OCI-LY3 (cell line): ENCODE measurements at regions not wholly inside any gene's neighbourhood (a gene's known extent, or its start where the extent isn't known, plus 50 kb on each side); places are given as distances from the start of the nearest gene placed in this dataset.

Experiments
- H2AFZ ChIP-seq: fragments of 200-600, 300-600 bp; shearing (Covaris generic); 2 replicates; pipeline ENCODE4 v1.6.0; 2014; ENCODE audit warnings: antibody characterized with exemption, low read depth, low read length
- H3K27ac ChIP-seq: fragments of 200-600, 300-600 bp; sonication (generic); 2 replicates; pipeline ENCODE4 v1.5.1; 2014; ENCODE audit warnings: mild to moderate bottlenecking, low read length, moderate library complexity, mixed read lengths
- H3K27me3 ChIP-seq: fragments of 200-600, 300-600 bp; sonication (generic); 2 replicates; pipeline ENCODE4 v1.6.1; 2014; ENCODE audit warnings: low read depth, low read length, mixed read lengths
- H3K36me3 ChIP-seq: fragments of 200-600, 300-600 bp; sonication (generic); replicated peaks from 2 replicates; pipeline ENCODE3; 2014; ENCODE audit warnings: low read depth, low read length, mixed read lengths
- H3K4me1 ChIP-seq: fragments of 300-600, 200-600 bp; sonication (generic); 2 replicates; pipeline ENCODE4 v1.6.1; 2014; ENCODE audit warnings: low read length, mixed read lengths
- H3K4me2 ChIP-seq: fragments of 200-600, 300-600 bp; sonication (generic); 2 replicates; pipeline ENCODE4 v1.6.1; 2014; ENCODE audit warnings: low read length, mixed read lengths
- H3K4me3 ChIP-seq: fragments of 300-600, 200-600 bp; sonication (generic); 2 replicates; pipeline ENCODE4 v1.5.1; 2014; ENCODE audit warnings: antibody characterized with exemption, mild to moderate bottlenecking, low read length, moderate library complexity
- H3K79me2 ChIP-seq: fragments of 300-600, 200-600 bp; shearing (Covaris generic); 2 replicates; pipeline ENCODE4 v1.6.1; 2014; ENCODE audit warnings: mild to moderate bottlenecking, low read length, mixed read lengths
- H3K9ac ChIP-seq: fragments of 300-600, 200-600 bp; shearing (Covaris generic); 2 replicates; pipeline ENCODE4 v1.6.0; 2014; ENCODE audit warnings: mild to moderate bottlenecking, low read length, moderate library complexity
- H3K9me3 ChIP-seq: fragments of 200-600, 300-600 bp; shearing (Covaris generic); 2 replicates; pipeline ENCODE4 v1.6.1; 2014; ENCODE audit warnings: low read length, mixed read lengths; ENCODE audit not compliant: insufficient read depth
- H4K20me1 ChIP-seq: fragments of 200-600, 300-600 bp; sonication (generic); 2 replicates; pipeline ENCODE4 v1.6.1; 2016; ENCODE audit warnings: low read length, mixed read lengths; ENCODE audit not compliant: insufficient read depth
- EZH2phosphoT487 ChIP-seq: fragments of 200-600 bp; shearing (Covaris generic); IDR thresholded peaks from 2 replicates; pipeline ENCODE4 v1.6.1; 2018; ENCODE audit warnings: antibody characterized with exemption, mixed run types, low read depth
- TF ChIP-seq, protein P1 (sequence below): fragments of 200-600, 300-600 bp; sonication (generic); IDR thresholded peaks from 2 replicates; pipeline ENCODE4 v1.5.1; 2014; ENCODE audit warnings: antibody characterized with exemption, low read length, low read depth

DNA sequence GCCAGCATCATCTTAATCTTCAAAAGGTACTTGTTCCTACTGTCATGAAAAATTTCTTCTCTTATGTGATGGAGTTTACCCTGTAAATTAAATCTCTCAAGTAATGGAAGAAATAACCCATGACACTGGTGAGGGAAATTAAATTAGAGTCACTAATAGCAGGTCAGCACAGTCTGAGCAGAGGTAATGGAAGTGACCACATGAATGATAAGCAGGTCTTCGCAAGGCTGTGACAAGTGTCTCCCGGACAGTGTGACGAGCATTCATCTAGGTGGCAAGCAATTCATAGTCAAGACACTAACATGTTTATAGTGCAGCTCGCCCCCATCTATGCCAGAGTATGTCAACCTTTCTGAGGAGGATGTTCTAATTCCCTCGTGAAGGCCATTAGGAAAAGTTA, 249.2 kb downstream of the FRK start:
- Histone ChIP-seq H3K27me3 (no peaks in the 10 kb centered on the region), H3K36me3 (no peaks in the 10 kb centered on the region), H3K4me3 (no peak overlapping the region), H4K20me1 (no peaks in the 10 kb centered on the region), H3K9ac (no peak overlapping the region), H3K79me2 (no peaks in the 10 kb centered on the region), H3K4me2 (no peak overlapping the region), H3K9me3 (no peaks in the 10 kb centered on the region), H3K4me1 (no peaks in the 10 kb centered on the region), H3K27ac (no peak overlapping the region), H2AFZ (no peak overlapping the region)
- no peak for TF ChIP-seq EZH2phosphoT487
- TF ChIP-seq, protein P1, sequence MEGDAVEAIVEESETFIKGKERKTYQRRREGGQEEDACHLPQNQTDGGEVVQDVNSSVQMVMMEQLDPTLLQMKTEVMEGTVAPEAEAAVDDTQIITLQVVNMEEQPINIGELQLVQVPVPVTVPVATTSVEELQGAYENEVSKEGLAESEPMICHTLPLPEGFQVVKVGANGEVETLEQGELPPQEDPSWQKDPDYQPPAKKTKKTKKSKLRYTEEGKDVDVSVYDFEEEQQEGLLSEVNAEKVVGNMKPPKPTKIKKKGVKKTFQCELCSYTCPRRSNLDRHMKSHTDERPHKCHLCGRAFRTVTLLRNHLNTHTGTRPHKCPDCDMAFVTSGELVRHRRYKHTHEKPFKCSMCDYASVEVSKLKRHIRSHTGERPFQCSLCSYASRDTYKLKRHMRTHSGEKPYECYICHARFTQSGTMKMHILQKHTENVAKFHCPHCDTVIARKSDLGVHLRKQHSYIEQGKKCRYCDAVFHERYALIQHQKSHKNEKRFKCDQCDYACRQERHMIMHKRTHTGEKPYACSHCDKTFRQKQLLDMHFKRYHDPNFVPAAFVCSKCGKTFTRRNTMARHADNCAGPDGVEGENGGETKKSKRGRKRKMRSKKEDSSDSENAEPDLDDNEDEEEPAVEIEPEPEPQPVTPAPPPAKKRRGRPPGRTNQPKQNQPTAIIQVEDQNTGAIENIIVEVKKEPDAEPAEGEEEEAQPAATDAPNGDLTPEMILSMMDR, result no peak

DNA sequence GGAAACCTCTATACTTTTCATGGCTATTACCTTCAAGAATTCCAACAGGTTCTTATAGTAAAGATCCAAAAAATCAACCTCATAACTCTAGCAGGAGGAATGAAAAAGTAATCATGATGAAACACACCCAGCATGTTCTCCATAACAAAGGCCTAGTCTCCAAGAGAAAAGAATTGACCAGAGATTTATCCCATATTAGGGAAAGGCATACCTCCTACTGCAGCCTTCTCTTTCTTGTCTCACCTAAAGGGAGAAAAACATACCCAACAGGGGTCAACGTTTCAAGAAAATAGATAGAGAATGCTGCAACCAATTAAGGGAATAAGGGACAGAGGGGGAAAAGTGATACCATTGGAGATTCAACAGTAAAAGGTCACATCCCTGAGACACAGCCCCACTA, 262.5 kb downstream of the FRK start:
- H3K27ac ChIP-seq, result no peak overlapping the region
- H2AFZ ChIP-seq, result no peak overlapping the region
- H3K4me3 ChIP-seq, result no peak overlapping the region
- no peaks in the 10 kb centered on the region for H3K27me3 ChIP-seq
- H3K9me3 ChIP-seq, result no peaks in the 10 kb centered on the region
- no peaks in the 10 kb centered on the region for H3K36me3 ChIP-seq
- no peak for TF ChIP-seq EZH2phosphoT487
- TF ChIP-seq, protein P1, result no peak
- no peaks in the 10 kb centered on the region for H3K4me1 ChIP-seq
- H3K79me2 ChIP-seq, result no peaks in the 10 kb centered on the region
- H4K20me1 ChIP-seq, result no peaks in the 10 kb centered on the region
- H3K4me2 ChIP-seq, result no peak overlapping the region
- H3K9ac ChIP-seq, result no peak overlapping the region

DNA sequence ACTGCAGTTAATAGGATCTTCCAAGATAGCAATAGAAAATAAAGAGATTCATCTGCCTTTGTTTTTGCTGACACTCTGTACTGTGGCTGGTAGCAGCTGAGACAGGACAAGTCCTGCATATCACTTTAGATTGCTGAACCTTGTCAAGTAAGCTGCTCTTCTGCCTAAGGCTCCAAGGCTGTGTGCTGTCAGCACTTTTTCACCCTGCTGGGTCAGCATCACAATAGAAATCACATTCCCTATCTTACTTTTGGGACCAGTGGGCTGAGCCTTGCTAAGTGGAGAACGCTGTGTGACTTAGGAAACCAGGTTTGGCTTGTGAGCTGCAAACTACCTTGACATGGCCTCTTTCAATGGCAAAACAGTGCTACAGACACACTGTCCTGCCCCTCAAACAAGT, 263.9 kb downstream of the FRK start:
- no peaks in the 10 kb centered on the region for H3K36me3 ChIP-seq
- no peak overlapping the region for H2AFZ ChIP-seq
- H3K27ac ChIP-seq, result no peak overlapping the region
- H3K79me2 ChIP-seq, result no peaks in the 10 kb centered on the region
- no peaks in the 10 kb centered on the region for H3K27me3 ChIP-seq
- TF ChIP-seq, protein P1, result no peak
- no peak for TF ChIP-seq EZH2phosphoT487
- H3K9ac ChIP-seq, result no peak overlapping the region
- no peak overlapping the region for H3K4me3 ChIP-seq
- H3K9me3 ChIP-seq, result no peaks in the 10 kb centered on the region
- H3K4me2 ChIP-seq, result no peak overlapping the region
- no peaks in the 10 kb centered on the region for H3K4me1 ChIP-seq
- H4K20me1 ChIP-seq, result no peaks in the 10 kb centered on the region

DNA sequence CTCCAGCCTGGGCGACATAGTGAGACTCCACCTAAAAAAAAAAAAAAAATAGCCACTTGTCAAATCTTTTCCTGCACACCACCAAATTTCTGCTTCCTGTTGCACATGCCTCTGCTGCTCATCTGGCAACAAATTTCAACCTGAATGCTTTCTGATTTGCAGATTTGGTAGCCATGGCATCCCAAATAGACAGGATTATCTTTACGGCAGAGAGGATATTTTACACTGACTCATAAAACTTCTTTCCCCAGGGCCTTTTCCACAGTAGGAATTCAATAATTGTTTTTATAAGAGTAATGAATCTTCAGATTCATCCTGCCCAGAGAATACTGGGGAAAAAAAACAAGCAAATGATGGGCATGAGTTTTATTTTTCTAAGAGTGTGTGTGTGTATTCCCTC, 264.6 kb downstream of the FRK start:
- Histone ChIP-seq H3K79me2 (no peaks in the 10 kb centered on the region), H2AFZ (no peak overlapping the region), H3K9ac (no peak overlapping the region), H3K4me3 (no peak overlapping the region), H4K20me1 (no peaks in the 10 kb centered on the region), H3K36me3 (no peaks in the 10 kb centered on the region), H3K27me3 (no peaks in the 10 kb centered on the region), H3K4me2 (no peak overlapping the region), H3K9me3 (no peaks in the 10 kb centered on the region), H3K4me1 (no peaks in the 10 kb centered on the region), H3K27ac (no peak overlapping the region)
- no peak for TF ChIP-seq EZH2phosphoT487
- TF ChIP-seq, protein P1, result no peak
